WTC11 (cell line): ENCODE measurements at regions not wholly inside any gene's neighbourhood (a gene's known extent, or its start where the extent isn't known, plus 50 kb on each side); places are given as distances from the start of the nearest gene placed in this dataset.

Source experiments
- ATF2 ChIP-seq: sonication (generic); formaldehyde crosslinking; IDR thresholded peaks from 2 replicates; pipeline ENCODE4 v1.8.1; 2022; ENCODE audit warnings: low read depth, missing genetic modification reagents, borderline replicate concordance
- CTCF ChIP-seq: fragments of 200-600 bp; IDR thresholded peaks from 2 replicates; pipeline ENCODE4 v1.8.0; 2022; ENCODE audit warnings: antibody characterized with exemption
- FOXP4 ChIP-seq: sonication (generic); formaldehyde crosslinking; IDR thresholded peaks from 2 replicates; pipeline ENCODE4 v1.8.0; 2022; ENCODE audit warnings: mild to moderate bottlenecking, missing genetic modification reagents
- JUN ChIP-seq: sonication (generic); formaldehyde crosslinking; IDR thresholded peaks from 2 replicates; pipeline ENCODE4 v1.8.0; 2023; ENCODE audit warnings: mild to moderate bottlenecking, missing genetic modification reagents
- MAX ChIP-seq: sonication (generic); formaldehyde crosslinking; IDR thresholded peaks from 2 replicates; pipeline ENCODE4 v1.8.0; 2022; ENCODE audit warnings: mild to moderate bottlenecking, missing genetic modification reagents
- SP1 ChIP-seq: sonication (generic); formaldehyde crosslinking; conservative IDR thresholded peaks from 2 replicates; pipeline ENCODE4 v1.8.1; 2022; ENCODE audit warnings: missing genetic modification reagents
- TCF7 ChIP-seq: sonication (generic); formaldehyde crosslinking; IDR thresholded peaks from 2 replicates; pipeline ENCODE4 v1.8.0; 2022; ENCODE audit warnings: mild to moderate bottlenecking, low read depth, missing genetic modification reagents, moderate library complexity
- ZNF232 ChIP-seq: sonication (generic); formaldehyde crosslinking; IDR thresholded peaks from 2 replicates; pipeline ENCODE4 v1.8.0; 2022; ENCODE audit warnings: mild to moderate bottlenecking, missing genetic modification reagents
- ZNF263 ChIP-seq: sonication (generic); formaldehyde crosslinking; IDR thresholded peaks from 2 replicates; pipeline ENCODE4 v1.8.1; 2022; ENCODE audit warnings: low read depth, mild to moderate bottlenecking, moderate library complexity, missing genetic modification reagents
- TF ChIP-seq, protein P1 (sequence below): sonication (generic); formaldehyde crosslinking; IDR thresholded peaks from 2 replicates; pipeline ENCODE4 v1.8.1; 2022; ENCODE audit warnings: low read depth, mild to moderate bottlenecking, moderate library complexity, missing genetic modification reagents, borderline replicate concordance
- TF ChIP-seq, protein P2 (sequence below): sonication (generic); formaldehyde crosslinking; IDR thresholded peaks from 2 replicates; pipeline ENCODE4 v1.8.1; 2023; ENCODE audit warnings: mild to moderate bottlenecking, missing genetic modification reagents
- TF ChIP-seq, protein P3 (sequence below): sonication (generic); formaldehyde crosslinking; IDR thresholded peaks from 2 replicates; pipeline ENCODE4 v1.8.1; 2023; ENCODE audit warnings: mild to moderate bottlenecking, missing genetic modification reagents

GRCh38 chr6:67694127-67694526, 941.0 kb upstream of the ADGRB3 start:
- TF ChIP-seq CTCF (no peak), ZNF232 (CRISPR knock-in tag) (no peak), MAX (CRISPR knock-in tag) (no peak), ZNF263 (CRISPR knock-in tag) (no peak), TCF7 (CRISPR knock-in tag) (no peak), ATF2 (CRISPR knock-in tag) (no peak), JUN (CRISPR knock-in tag) (no peak), SP1 (no peak), FOXP4 (CRISPR knock-in tag) (no peak)
- TF ChIP-seq, protein P1, sequence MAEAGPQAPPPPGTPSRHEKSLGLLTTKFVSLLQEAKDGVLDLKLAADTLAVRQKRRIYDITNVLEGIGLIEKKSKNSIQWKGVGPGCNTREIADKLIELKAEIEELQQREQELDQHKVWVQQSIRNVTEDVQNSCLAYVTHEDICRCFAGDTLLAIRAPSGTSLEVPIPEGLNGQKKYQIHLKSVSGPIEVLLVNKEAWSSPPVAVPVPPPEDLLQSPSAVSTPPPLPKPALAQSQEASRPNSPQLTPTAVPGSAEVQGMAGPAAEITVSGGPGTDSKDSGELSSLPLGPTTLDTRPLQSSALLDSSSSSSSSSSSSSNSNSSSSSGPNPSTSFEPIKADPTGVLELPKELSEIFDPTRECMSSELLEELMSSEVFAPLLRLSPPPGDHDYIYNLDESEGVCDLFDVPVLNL (CRISPR knock-in tag), result no peak
- TF ChIP-seq, protein P2, sequence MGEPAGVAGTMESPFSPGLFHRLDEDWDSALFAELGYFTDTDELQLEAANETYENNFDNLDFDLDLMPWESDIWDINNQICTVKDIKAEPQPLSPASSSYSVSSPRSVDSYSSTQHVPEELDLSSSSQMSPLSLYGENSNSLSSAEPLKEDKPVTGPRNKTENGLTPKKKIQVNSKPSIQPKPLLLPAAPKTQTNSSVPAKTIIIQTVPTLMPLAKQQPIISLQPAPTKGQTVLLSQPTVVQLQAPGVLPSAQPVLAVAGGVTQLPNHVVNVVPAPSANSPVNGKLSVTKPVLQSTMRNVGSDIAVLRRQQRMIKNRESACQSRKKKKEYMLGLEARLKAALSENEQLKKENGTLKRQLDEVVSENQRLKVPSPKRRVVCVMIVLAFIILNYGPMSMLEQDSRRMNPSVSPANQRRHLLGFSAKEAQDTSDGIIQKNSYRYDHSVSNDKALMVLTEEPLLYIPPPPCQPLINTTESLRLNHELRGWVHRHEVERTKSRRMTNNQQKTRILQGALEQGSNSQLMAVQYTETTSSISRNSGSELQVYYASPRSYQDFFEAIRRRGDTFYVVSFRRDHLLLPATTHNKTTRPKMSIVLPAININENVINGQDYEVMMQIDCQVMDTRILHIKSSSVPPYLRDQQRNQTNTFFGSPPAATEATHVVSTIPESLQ (CRISPR knock-in tag), result no peak
- TF ChIP-seq, protein P3, sequence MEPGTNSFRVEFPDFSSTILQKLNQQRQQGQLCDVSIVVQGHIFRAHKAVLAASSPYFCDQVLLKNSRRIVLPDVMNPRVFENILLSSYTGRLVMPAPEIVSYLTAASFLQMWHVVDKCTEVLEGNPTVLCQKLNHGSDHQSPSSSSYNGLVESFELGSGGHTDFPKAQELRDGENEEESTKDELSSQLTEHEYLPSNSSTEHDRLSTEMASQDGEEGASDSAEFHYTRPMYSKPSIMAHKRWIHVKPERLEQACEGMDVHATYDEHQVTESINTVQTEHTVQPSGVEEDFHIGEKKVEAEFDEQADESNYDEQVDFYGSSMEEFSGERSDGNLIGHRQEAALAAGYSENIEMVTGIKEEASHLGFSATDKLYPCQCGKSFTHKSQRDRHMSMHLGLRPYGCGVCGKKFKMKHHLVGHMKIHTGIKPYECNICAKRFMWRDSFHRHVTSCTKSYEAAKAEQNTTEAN, result no peak
